ENCODE measurements at regions not wholly inside any gene's neighbourhood (a gene's known extent, or its start where the extent isn't known, plus 50 kb on each side); places are given as distances from the start of the nearest gene placed in this dataset.

- Histone ChIP-seq H3K79me2 (ENCODE audit: insufficient read depth, low read length) (no peaks in the 10 kb centered on the region), H3K9ac (ENCODE audit: insufficient read depth, low read depth, low read length) (no peak overlapping the region), H3K4me2 (ENCODE audit: low read depth, low read length) (no peak overlapping the region), H4K20me1 (ENCODE audit: insufficient read depth, low read length) (no peaks in the 10 kb centered on the region), H2AFZ (ENCODE audit: low read length) (no peak overlapping the region), H3K4me1 (ENCODE audit: insufficient read depth, low read length) (no peaks in the 10 kb centered on the region), H3K9me3 (ENCODE audit: low read length) (no peaks in the 10 kb centered on the region), H3K27me3 (ENCODE audit: control insufficient read depth in 1 of 2, insufficient read depth in 2 of 2, low read length in 2 of 2) (no peaks in the 10 kb centered on the region), H3K27ac (ENCODE audit: extremely low read length, insufficient read depth, low read length) (no peak overlapping the region), H3K36me3 (replicated peaks in 1 of 2; ENCODE audit: control insufficient read depth in 1 of 2, insufficient read depth in 2 of 2, low read length in 2 of 2) (no peaks in the 10 kb centered on the region), H3K4me3 (replicated peaks in 1 of 3; ENCODE audit: insufficient read depth in 1 of 3, low read depth in 2 of 3, low read length in 3 of 3) (no peak overlapping the region)
- FAIRE-seq (no peak), DNase-seq (ENCODE audit: low spot score) (no peak), ATAC-seq (no peak)
- CTCF ChIA-PET (ENCODE audit: low intra/inter-chr PET ratio, low total read pairs) = no interaction called here
- WGBS (ENCODE audit: low lambda C conversion rate) = 1% methylated on average over 5 of the region's 5 CpGs
- in situ Hi-C loops (cut with HindIII; ENCODE audit: extremely low pct_ligation_motif_present, low pct_unique_long_range_greater_than_20kb) (no loop called here), intact Hi-C loops (cut with micrococcal nuclease; ENCODE audit: unreplicated experiment) (no loop called here)
- POLR2A ChIA-PET = no interaction called here
- no TSS peak for BruUV-seq (replicated peaks)
- TF ChIP-seq HMGA1 (CRISPR knock-in tag; conservative IDR thresholded peaks at IDR 0.05) (no peak), POLR2G (IDR thresholded peaks at IDR 0.05; ENCODE audit: low read depth, low read length) (no peak), FLYWCH1 (CRISPR knock-in tag; IDR thresholded peaks at IDR 0.05) (no peak), ZFP36 (IDR thresholded peaks at IDR 0.05; ENCODE audit: borderline replicate concordance, low read depth, low read length, partially characterized antibody) (no peak), ZBTB33 (CRISPR knock-in tag; IDR thresholded peaks at IDR 0.05) (no peak), MED8 (CRISPR knock-in tag; IDR thresholded peaks at IDR 0.05; ENCODE audit: insufficient replicate concordance) (no peak), EHMT2 (IDR thresholded peaks at IDR 0.05; ENCODE audit: borderline replicate concordance, low read depth, low read length) (no peak), RXRB (CRISPR knock-in tag; IDR thresholded peaks at IDR 0.05; ENCODE audit: borderline replicate concordance) (no peak), SIX1 (CRISPR knock-in tag; IDR thresholded peaks at IDR 0.05; ENCODE audit: borderline replicate concordance) (no peak), KMT2A (CRISPR knock-in tag; IDR thresholded peaks at IDR 0.05) (no peak), HBP1 (CRISPR knock-in tag; IDR thresholded peaks at IDR 0.05; ENCODE audit: low read depth) (no peak), ZNF891 (CRISPR knock-in tag; IDR thresholded peaks at IDR 0.05) (no peak), GTF2F1 (IDR thresholded peaks at IDR 0.05; ENCODE audit: low read length) (no peak), ZNF407 (CRISPR knock-in tag; IDR thresholded peaks at IDR 0.05; ENCODE audit: not compliant biosample characterization) (no peak), ZNF546 (CRISPR knock-in tag; conservative IDR thresholded peaks at IDR 0.05) (no peak)
Measured at GRCh38 chr13:74891610-74892009, 590.4 kb downstream of the TBC1D4 start.
